HG03521 (cell line): ENCODE measurements at regions not wholly inside any gene's neighbourhood (a gene's known extent, or its start where the extent isn't known, plus 50 kb on each side); places are given as distances from the start of the nearest gene placed in this dataset.
"Not testable (repeated sequence)": the region's sequence is repeated elsewhere in the genome, so short reads cannot be mapped to it uniquely, and the experiment has no call there.

Experiments
- ATAC-seq: cut with Tn5 transposase; IDR thresholded peaks from one replicate; pipeline ENCODE4 v1.9.1; 2021; ENCODE audit warnings: mild to moderate bottlenecking, moderate library complexity; ENCODE audit not compliant: unreplicated experiment

- ATAC-seq: no peak
Measured at GRCh38 chr7:90053094-90053493, 101.2 kb upstream of the STEAP1 start.

- no peak for ATAC-seq
Measured at GRCh38 chr7:90061077-90061476, 93.2 kb upstream of the STEAP1 start.

GRCh38 chr7:90064370-90064769, 89.9 kb upstream of the STEAP1 start:
- no peak for ATAC-seq

- ATAC-seq: no peak
Measured at GRCh38 chr7:90067171-90067570, 87.1 kb upstream of the STEAP1 start.

GRCh38 chr7:90070238-90070637, 84.0 kb upstream of the STEAP1 start:
- not testable (repeated sequence) for ATAC-seq

- ATAC-seq: no peak
Measured at GRCh38 chr7:90078921-90079320, 75.3 kb upstream of the STEAP1 start.

- ATAC-seq: no peak
Measured at GRCh38 chr7:90081621-90082020, 72.6 kb upstream of the STEAP1 start.

- no peak for ATAC-seq
Measured at GRCh38 chr7:90092506-90092905, 61.8 kb upstream of the STEAP1 start.

GRCh38 chr7:90094030-90094429, 60.2 kb upstream of the STEAP1 start:
- no peak for ATAC-seq
